NCI-H2196 (cell line): ENCODE measurements at regions not wholly inside any gene's neighbourhood (a gene's known extent, or its start where the extent isn't known, plus 50 kb on each side); places are given as distances from the start of the nearest gene placed in this dataset.
"Not testable (repeated sequence)": the region's sequence is repeated elsewhere in the genome, so short reads cannot be mapped to it uniquely, and the experiment has no call there.

Experiments
- DNase-seq: peaks from one replicate; lab custom pipeline; 2025; ENCODE audit not compliant: unreplicated experiment; lab: John Stamatoyannopoulos, UW

DNA sequence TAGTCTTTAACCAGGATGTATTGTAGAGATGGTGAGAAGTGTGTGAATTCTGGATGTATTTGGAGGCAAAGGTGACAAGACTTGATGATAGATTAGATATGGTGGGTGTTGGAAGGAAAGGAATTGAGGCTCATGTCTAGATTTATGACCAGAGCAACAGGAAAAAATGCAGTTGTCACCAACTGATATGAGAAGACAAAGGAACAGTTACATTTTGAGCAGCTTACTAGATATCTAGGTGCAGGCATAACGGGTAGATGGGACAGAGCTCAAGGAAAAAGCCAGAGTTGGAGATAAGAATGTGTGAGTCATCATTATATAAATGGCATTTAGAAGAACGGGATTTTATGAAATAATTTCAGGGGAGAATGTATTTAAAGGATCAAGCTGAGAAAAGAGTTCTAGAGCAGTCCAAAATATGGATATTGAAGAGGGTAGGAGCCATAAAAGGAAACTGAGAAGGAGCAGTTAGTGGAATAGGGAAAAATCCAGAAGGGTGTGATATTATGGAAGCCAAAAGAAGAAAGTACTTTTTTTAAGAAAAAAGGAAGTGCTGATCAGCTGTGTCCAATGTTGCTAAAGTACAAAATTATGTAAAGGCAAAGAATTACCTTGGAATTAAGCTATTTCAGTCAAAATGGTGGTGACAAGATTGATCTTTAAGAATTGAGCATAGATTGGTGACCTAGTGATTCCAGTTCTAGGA, 262.5 kb downstream of the CGGBP1 start:
- DNase-seq = no peak

DNA sequence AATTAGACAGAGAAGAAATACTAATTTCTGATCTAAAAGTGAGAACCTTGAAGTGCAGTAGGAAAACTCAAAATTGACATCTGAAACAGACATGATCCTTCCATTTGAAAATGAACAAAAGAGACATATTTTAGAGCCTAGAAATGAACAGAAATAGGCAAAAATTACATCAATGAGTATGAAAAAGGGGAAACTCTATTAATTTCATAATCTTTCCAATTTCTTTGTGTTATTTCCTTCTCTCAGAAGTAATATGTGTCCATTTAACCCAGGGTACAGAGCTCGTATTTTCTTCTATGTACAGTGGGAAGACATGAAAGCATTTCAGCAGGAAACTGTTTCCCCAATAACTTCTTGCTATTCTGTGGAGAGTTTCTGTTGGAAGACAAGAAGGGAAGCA, 263.1 kb downstream of the CGGBP1 start:
- DNase-seq = no peak

- DNase-seq = no peak
Measured at GRCh38 chr3:87793337-87793877, 265.4 kb downstream of the CGGBP1 start.

DNA sequence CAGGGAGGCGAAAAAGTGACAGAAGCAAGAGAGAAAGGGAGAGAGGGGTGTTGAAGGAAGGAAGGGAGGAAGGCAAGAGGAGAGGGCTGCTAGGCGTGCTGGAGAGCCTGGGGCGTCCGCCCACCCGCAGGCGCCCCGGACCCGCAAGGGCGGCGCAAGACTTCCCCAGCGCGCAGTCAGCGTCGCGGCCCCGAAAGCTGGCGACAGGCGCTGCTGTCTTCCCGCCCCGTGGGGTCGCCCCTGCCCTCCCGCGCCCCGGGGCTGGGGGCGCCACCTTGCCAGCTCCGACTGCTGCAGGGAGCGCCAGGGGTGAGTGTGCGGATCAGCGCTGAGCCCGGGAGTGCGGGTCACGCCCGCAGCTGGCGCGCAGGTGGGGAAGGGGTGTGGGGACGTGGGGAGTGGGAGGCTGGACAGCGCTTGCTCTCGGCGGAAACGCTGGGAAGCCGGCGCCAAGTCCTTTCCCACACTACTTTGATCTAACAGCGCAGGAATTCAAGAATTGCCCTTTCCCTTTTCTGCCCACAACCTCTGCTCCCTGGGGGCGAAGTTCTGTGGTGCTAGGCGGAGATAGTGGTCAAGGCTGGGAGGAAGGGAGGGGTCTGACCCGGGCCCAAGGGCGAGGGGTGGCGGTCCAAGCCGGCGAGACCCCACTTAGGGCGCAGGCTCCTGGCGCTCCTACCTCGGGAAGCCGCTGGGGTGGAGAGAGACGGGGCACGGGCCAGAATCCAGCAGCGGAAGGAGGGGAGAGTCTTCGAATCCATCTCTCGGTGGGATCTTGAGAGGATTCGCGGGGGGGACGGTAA, 266.1 kb downstream of the CGGBP1 start, which contains the start of gene HTR1F:
Gene HTR1F, plus strand, starts transcription at position 173 of the 803 bp plus-strand sequence.
- no peak for DNase-seq

DNA sequence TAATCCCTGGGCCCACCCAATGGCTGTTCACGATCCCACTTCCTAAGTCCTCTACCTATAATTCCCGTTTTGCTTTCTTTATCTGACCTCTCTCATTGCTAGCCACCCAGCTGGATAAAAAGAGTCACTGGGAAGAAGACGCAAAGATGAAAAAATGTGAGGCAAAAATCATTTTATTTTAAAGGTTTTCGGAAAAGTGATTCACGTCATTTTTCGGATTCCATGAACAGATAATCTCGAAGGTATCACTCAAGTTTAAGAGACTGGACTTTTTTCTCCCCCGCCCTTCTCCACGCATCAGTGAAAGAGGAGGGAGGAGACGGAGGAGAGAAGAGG, 266.6 kb downstream of the CGGBP1 start:
- no peak for DNase-seq

DNA sequence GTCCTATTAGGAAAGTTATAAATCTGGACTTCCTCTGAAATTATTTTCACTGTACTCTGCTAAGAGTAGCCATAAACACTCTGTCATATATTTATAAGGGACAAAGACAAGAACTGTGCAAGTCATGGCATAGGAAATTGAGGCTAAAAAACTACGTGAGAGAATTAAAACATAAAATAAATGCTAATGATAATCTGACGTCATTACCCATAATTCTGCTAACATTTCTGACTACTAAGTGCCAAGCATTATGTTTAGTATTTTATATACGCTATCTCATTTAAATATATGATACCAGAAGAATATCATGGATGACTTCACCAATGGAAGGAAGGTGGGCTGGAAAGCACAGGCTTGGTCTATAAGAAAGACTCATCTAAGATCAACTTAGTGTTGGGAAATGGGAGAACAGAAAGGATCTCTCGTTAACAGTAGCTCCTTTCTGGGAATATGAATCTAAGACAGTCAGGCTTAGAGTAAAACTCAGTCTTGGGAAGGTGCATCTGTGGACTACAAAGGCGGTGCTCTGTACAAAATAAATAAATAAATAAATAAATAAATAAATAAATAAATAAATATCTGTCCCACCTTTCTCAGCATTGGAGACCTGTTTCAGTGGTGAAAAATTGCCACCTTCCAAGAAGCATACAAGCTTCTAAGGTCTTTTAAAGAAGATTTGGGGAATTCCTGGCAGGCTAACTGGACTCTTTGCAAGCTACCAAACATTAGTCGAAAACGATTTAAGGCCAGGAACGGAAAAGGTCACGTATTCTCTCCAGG, 267.4 kb downstream of the CGGBP1 start:
- no peak for DNase-seq

- DNase-seq = not testable (repeated sequence)
Measured at GRCh38 chr3:87789049-87789448, 269.8 kb downstream of the CGGBP1 start.

DNA sequence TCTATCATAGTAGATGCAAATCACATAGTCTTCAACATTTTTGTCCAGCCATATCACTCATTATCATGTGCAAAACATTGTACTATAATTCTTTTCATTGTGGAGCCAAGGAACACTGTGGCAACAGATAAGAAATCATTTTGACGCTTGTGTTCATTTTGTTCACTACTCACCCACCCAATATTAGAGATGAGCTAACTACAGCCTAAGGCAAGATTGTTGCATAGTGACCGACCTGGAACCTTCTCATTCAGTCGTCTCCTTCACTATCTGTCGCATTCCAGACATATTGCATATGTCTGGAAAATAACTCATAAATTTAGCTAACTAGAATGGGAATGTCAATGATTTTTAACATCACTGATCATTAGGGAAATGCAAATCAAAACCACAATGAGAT, 270.3 kb downstream of the CGGBP1 start:
- DNase-seq = no peak

DNA sequence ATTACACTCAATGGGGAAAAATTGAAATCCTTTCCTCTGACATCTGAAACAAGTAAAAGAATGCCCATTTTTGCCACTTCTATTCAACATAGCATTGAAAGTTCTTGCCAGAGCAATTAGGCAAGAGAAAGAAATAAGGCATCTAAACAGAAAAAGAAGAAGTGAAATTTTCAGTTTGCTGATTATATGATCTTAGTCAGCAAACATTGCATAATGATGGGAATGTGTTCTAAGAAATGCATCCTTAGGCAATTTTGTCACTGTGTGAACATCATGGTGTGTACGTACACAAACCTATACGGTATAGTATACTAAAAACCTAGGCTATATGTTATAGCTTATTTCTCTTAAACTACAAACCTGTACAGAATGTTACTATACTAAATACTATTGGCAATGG, 278.0 kb downstream of the CGGBP1 start:
- no peak for DNase-seq

DNA sequence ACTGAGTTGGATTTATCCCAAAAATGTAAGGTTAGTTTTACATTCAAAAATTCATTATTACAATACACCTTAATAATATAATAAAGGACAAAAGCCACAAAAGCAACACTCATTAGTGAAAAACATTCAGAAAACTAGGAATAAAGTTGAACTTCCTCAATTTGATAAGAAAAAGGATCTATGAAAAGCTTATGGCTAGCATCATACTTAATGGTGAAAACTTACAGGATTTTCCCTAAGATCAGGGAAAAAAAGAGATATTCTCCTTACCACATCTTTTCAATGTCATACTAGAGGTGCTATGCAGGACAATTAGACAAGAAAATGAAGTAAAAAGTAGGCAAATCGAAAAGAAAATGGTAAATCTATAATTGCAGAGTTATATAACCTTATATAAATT, 279.9 kb downstream of the CGGBP1 start:
- no peak for DNase-seq

GRCh38 chr3:87771337-87772192, 287.2 kb downstream of the CGGBP1 start:
- DNase-seq = no peak

- no peak for DNase-seq
Measured at GRCh38 chr3:87766721-87767120, 292.1 kb downstream of the CGGBP1 start.

DNA sequence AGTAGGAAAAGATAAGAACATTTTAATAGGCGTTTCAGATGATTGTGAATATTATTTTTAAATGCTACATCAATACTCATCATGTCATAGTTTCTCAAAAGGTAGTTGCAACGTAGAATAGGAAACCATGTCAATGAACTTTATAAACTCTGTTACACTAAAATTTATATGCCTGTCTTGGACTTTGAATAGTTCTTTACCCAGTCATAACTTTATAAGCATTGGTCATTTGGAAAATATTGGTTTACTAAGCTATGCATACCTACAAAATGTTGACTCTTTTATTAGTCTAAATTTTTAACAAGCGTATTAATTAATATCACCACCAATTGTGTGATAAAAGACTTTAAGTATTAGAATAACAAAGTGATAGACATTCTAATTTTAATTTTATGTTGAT, 293.5 kb downstream of the CGGBP1 start:
- no peak for DNase-seq

GRCh38 chr3:87761795-87762194, 297.0 kb downstream of the CGGBP1 start:
- DNase-seq = no peak

DNA sequence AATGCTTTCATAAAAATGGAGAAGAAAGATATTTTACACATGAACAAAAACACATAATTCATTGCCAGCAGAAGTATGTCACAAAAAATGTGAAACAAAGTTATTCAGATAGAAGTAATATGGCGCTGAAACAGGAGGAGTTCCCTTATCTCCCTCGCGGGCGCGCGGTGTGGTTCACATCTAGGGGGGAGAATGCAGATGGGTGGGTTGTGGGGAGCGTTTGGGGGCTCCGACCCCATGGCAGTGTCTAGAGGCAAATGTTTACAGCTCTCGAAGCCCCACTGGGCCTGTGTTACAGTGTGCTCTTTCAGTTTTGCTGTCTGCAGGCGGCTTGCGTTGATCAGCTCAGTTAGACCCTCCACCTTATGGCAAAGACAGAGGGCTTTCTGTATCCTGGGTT, 297.5 kb downstream of the CGGBP1 start:
- DNase-seq = no peak

- DNase-seq = no peak
Measured at GRCh38 chr3:87756616-87757015, 302.2 kb downstream of the CGGBP1 start.

DNA sequence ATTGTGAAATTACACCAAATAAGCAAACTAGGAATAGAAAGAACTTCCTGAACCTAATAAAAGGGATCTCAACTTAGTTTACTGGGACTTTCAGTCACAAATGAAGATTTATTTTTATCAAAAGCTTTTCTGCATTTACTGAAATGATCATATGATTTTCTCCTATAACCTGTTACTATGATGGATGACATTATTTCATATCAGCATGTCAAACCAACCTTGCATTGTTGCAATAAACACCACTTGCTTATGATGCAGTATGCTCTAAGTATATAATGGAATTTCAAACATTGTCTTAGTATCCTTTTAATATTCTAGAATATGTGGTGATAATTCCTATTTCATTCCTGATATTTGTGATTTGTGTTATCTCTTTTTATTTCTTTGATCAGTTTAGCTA, 303.0 kb downstream of the CGGBP1 start:
- DNase-seq = no peak

DNA sequence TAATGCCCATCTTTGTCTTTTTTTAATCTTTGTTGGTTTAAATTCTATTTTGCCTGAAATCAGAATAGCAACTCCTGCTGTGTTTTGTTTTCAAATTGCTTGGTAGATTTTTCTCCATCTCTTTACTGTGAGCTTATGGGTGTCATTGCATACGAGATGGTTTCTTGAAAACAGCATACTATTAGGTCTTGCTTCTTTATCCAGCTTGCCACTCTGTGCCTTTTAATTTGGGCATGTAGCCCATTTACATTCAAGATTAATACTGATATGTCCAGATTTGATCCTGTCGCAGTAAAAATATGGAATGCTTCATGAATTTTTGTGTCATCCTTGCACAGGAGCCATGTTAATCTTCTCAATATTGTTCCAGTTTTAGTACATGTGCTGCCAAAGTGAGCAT, 316.6 kb downstream of the CGGBP1 start:
- DNase-seq = no peak

DNA sequence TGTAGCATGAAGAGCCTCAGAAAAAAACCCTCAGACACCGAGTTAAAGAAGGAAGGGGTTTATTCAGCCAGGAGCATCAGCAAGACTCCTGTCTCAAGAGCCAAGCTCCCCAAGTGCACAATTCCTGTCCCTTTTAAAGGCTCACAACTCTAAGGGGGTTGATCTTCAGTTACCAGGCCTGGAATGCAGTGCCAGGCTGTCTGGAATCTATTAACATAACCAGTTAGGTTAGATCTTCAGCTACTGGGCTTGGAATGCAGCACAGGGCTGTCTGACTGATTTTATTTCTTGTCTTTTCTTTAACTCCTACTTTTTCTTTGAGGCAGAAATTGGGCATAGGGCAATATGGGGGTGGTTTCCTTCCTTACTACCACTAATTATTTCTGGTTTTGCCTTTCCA, 317.9 kb downstream of the CGGBP1 start:
- not testable (repeated sequence) for DNase-seq

- not testable (repeated sequence) for DNase-seq
Measured at GRCh38 chr3:87737817-87738216, 321.0 kb downstream of the CGGBP1 start.
